Dendritic cell treated with granulocyte-macrophage colony-stimulating factor and Interleukin-4, amounts not matched to agents 40 ng/mL and 50 ng/mL, for 4 days (primary cell): ENCODE measurements at regions not wholly inside any gene's neighbourhood (a gene's known extent, or its start where the extent isn't known, plus 50 kb on each side); places are given as distances from the start of the nearest gene placed in this dataset.

Source experiments
- H3K27ac Mint-ChIP-seq: one replicate; pipeline ENCODE4 v1.8.0; 2022; ENCODE audit warnings: mild to moderate bottlenecking, mixed read lengths
- H3K27me3 Mint-ChIP-seq: one replicate; pipeline ENCODE4 v1.8.0; 2022; ENCODE audit warnings: mild to moderate bottlenecking, mixed read lengths
- H3K36me3 Mint-ChIP-seq: one replicate; pipeline ENCODE4 v1.8.0; 2022; ENCODE audit warnings: low read depth, mixed read lengths
- H3K4me1 Mint-ChIP-seq: one replicate; pipeline ENCODE4 v1.8.0; 2022; ENCODE audit warnings: low read depth, mixed read lengths
- H3K4me3 Mint-ChIP-seq: one replicate; pipeline ENCODE4 v1.8.0; 2022; ENCODE audit warnings: mild to moderate bottlenecking, moderate library complexity, mixed read lengths
- H3K9me3 Mint-ChIP-seq: one replicate; pipeline ENCODE4 v1.8.0; 2022; ENCODE audit warnings: mixed read lengths
- intact Hi-C: fragments of 100-400 bp; cut with micrococcal nuclease; formaldehyde crosslinking; loops from one replicate; pipeline ENCODE4 v1.15.0; 2022

DNA sequence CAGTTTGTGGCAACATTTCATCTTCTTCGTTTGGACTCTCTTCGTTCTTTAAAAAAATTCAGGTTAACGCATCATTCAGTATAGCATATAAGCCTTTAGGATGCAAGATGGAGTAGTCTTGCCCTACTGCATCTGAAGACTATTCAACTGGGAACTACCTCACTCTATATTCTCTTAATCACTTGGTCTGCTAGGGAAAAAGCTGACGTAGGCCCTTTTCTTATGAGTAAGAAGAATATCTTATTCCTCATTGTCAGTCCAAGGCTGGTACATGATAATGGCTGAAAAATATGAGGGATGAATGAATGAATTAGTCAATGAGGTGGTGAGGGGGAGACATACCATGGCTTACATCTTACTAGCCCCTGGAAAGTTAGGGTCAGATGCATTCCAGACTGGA is 294.2 kb downstream of the GPATCH2 start:
- no peak overlapping the region for H3K4me3 Mint-ChIP-seq
- no peaks in the 10 kb centered on the region for H3K36me3 Mint-ChIP-seq
- no peaks in the 10 kb centered on the region for H3K4me1 Mint-ChIP-seq
- no peak overlapping the region for H3K27ac Mint-ChIP-seq
- H3K9me3 Mint-ChIP-seq, result no peaks in the 10 kb centered on the region
- intact Hi-C loops, result no loop called here
- H3K27me3 Mint-ChIP-seq, result no peaks in the 10 kb centered on the region

DNA sequence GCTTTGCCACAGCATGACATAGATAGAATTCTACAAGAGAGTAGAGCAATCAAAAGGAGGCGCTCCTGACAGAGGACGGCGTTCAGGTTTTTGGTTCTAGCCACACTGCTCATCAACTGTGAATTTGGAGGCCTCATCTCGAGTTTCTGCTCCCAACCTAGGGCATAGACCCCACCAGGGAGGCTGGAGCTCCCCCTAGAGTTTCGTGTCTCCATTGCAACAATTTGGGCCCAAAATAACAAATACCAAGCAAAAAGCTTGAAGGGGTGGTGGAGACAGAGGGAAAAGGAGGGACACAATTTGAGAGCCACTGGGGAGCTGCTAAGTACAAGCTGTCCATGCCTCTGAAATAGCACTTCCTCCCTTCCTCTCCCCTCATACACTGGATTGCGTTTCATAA is 297.0 kb downstream of the GPATCH2 start:
- no peaks in the 10 kb centered on the region for H3K9me3 Mint-ChIP-seq
- intact Hi-C loops, result no loop called here

DNA sequence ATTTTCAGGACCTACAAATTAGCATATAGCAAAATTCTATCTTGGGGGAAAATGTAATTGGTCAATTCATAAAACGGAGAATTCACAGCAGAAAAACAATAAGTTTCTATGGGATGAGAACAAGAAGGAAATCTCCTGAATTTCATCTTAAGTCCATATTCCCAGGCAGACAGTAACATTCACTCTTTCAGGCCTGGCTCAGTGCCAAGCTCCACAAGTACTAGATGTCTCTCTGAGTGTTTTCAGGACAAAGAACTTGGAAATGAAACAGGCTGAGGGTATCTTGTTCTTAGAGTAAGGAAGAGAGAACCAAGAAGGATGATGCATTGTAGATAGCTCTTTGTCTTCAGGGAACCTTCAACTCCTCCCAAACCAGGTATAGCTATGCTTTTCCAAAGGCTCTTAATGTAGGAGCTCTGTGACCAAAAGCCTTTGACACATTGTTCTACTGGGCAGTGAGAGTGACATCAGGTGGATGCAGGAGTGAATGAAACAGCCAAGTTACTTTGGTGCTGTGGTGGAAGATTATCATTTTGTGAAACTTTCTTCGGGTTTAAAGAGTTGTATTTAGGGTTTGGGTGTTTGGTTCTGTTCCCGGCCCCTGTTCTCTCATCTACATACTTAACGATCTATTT is 298.3 kb downstream of the GPATCH2 start:
- no peak overlapping the region for H3K4me3 Mint-ChIP-seq
- no peaks in the 10 kb centered on the region for H3K36me3 Mint-ChIP-seq
- H3K27ac Mint-ChIP-seq, result no peak overlapping the region
- no peaks in the 10 kb centered on the region for H3K9me3 Mint-ChIP-seq
- H3K4me1 Mint-ChIP-seq, result no peaks in the 10 kb centered on the region
- H3K27me3 Mint-ChIP-seq, result no peaks in the 10 kb centered on the region
- intact Hi-C loops, result no loop called here

More for the DNA sequence above, 297.0 kb downstream of the GPATCH2 start:
- Mint-ChIP-seq H3K4me3 (no peak overlapping the region), H3K36me3 (no peaks in the 10 kb centered on the region), H3K27me3 (no peaks in the 10 kb centered on the region), H3K27ac (no peak overlapping the region), H3K4me1 (no peaks in the 10 kb centered on the region)

DNA sequence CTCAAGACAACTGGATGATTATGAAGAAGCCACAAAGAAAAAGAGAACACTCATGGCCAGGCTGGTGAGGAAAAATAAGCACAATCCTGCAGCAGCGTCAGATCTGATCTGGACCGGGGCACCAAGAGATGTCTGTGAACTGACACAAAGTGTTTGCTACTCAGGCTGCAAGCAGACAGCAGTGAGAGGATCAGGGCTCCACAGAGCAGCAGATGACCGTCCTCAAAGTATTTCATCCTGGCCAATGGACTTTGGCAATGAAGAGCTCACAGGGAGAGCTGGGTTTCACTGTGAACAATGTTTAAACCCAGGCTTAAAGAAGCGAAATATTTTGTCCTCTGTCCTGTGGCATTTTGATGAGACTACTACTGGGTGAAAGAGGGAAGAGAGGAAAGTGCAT is 299.2 kb downstream of the GPATCH2 start:
- Mint-ChIP-seq H3K36me3 (no peaks in the 10 kb centered on the region), H3K4me3 (no peak overlapping the region), H3K27me3 (no peaks in the 10 kb centered on the region), H3K27ac (no peak overlapping the region), H3K9me3 (no peaks in the 10 kb centered on the region), H3K4me1 (no peaks in the 10 kb centered on the region)
- intact Hi-C loops, result no loop called here

DNA sequence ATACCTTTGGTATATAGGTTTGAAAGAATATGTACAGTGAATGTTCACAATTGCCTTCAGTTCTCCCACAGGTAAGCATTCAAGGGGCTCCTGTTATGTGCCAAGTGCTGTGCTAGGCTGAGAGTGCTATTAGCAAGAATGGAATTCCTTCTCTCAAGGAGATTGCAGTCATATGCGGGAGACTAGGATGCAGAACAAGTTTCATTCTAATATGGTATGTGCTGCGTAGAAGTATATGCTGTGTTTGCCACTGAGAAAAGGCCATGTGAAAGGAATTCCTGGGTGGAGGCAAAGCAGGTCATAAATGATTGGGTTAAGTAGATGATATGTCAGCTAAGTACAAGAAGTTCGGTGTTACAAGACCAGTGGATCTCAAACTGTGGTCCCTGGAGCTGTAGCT is 303.0 kb downstream of the GPATCH2 start:
- Mint-ChIP-seq H3K9me3 (no peaks in the 10 kb centered on the region), H3K36me3 (no peaks in the 10 kb centered on the region), H3K4me3 (no peak overlapping the region), H3K27me3 (no peaks in the 10 kb centered on the region), H3K4me1 (peaks cover 5% of the 10 kb centered on the region), H3K27ac (no peak overlapping the region)
- intact Hi-C loops, result no loop called here

DNA sequence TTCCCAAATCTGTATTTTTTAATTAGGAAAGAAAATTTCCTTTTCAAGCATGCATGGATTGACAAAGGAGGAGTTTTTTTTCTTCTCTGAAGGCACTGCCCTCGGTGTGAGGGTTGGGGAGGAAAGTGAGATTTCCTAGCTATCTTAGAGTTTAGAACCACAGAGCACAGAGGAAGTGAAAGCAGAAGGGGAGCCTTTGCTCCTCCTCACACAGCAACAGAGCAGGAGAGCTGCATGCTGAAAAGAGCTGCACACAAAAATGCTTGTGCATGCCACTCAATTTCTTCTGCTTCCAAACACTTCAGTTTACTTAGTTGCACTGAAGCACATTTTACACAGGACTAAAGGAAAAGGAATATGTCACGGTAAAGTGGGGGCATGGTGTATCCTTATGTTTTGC is 308.1 kb downstream of the GPATCH2 start:
- Mint-ChIP-seq H3K4me1 (peaks cover 5% of the 10 kb centered on the region), H3K27ac (no peak overlapping the region), H3K4me3 (no peak overlapping the region), H3K9me3 (no peaks in the 10 kb centered on the region), H3K36me3 (no peaks in the 10 kb centered on the region), H3K27me3 (no peaks in the 10 kb centered on the region)
- intact Hi-C loops, result no loop called here

DNA sequence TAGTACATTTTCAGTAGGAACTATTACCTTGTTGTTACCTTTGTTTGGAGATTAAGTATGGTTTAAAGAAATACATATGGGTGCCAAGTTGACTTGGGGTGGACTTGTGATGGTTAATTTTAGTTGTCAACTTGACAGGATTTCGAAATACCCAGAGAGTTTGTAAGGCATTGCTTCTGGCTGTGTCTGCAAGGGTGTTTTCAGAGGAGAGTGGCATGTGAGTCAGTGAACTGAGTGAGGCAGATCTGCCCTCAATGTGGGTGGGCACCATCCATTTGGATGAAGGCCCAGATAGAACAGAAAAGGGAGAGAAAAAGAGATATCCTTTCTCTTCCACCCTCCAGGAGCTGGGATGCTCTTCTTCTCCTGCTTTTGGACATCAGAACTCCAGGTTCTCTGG is 315.5 kb downstream of the GPATCH2 start:
- no peak overlapping the region for H3K4me3 Mint-ChIP-seq
- no peaks in the 10 kb centered on the region for H3K27me3 Mint-ChIP-seq
- H3K4me1 Mint-ChIP-seq, result no peaks in the 10 kb centered on the region
- intact Hi-C loops, result no loop called here
- no peaks in the 10 kb centered on the region for H3K36me3 Mint-ChIP-seq
- no peak overlapping the region for H3K27ac Mint-ChIP-seq
- H3K9me3 Mint-ChIP-seq, result no peaks in the 10 kb centered on the region

DNA sequence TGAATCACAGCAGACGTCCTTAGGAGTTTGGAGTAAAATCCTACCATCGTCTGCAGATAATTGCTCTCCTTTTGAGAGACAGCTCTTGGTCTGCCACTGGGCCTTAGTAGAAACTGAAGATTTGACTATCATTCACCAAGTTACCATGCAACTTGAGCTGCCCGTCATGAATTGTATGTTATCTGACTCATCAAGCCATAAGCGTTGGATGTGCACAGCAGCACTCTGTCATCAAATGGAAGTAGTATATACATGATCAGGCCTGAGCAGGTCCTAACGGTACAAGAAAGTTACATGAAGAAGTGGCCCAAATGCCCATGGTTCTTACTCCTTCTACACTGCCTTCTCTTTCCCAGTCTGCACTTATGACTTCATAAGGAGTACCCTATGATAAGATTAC is 317.8 kb downstream of the GPATCH2 start:
- H3K4me1 Mint-ChIP-seq, result no peaks in the 10 kb centered on the region
- no peak overlapping the region for H3K27ac Mint-ChIP-seq
- no peak overlapping the region for H3K4me3 Mint-ChIP-seq
- intact Hi-C loops, result no loop called here
- no peaks in the 10 kb centered on the region for H3K9me3 Mint-ChIP-seq
- H3K27me3 Mint-ChIP-seq, result no peaks in the 10 kb centered on the region
- H3K36me3 Mint-ChIP-seq, result no peaks in the 10 kb centered on the region

DNA sequence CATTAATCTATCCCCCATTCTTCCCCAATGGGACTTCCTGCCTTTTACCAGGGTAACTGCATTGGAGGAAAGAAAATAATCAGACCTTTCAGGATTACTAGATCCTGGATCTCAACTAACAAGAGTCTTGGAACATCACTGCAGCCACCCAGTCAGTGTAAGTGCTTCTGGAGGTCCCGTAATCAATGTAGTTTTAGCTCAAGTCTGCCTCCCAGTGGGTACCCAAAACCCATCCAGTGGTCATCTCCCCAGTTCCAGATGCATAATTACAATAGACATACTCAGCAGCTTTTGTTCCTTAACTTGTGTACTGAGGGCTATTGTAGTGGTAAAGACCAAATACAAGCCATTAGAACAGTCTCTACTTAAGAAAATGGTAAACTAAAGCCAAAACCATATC is 319.1 kb downstream of the GPATCH2 start:
- Mint-ChIP-seq H3K36me3 (no peaks in the 10 kb centered on the region), H3K27me3 (no peaks in the 10 kb centered on the region), H3K4me1 (no peaks in the 10 kb centered on the region), H3K4me3 (no peak overlapping the region), H3K9me3 (no peaks in the 10 kb centered on the region), H3K27ac (no peak overlapping the region)
- intact Hi-C loops, result no loop called here

DNA sequence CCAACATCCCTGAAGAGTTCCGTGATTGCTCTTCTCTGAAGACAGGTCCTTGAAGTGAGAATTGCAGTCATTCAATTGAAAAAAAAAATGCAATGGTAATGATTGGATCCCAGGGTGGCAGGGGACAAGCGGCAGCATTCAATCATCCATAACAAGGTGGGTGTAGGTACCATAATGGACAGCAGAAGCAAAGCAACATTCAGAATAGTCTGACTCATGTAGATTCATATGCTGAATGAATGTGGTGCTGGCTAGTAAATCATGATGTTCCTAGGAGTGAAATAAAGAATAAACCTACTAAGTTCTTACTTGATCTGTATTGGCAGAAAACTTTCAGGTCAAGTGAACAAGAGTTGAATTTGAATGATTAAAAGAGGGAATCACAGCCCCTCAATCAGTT is 319.6 kb downstream of the GPATCH2 start:
- no peaks in the 10 kb centered on the region for H3K9me3 Mint-ChIP-seq
- no peak overlapping the region for H3K27ac Mint-ChIP-seq
- H3K27me3 Mint-ChIP-seq, result no peaks in the 10 kb centered on the region
- H3K4me1 Mint-ChIP-seq, result no peaks in the 10 kb centered on the region
- no peak overlapping the region for H3K4me3 Mint-ChIP-seq
- no peaks in the 10 kb centered on the region for H3K36me3 Mint-ChIP-seq
- intact Hi-C loops, result no loop called here

DNA sequence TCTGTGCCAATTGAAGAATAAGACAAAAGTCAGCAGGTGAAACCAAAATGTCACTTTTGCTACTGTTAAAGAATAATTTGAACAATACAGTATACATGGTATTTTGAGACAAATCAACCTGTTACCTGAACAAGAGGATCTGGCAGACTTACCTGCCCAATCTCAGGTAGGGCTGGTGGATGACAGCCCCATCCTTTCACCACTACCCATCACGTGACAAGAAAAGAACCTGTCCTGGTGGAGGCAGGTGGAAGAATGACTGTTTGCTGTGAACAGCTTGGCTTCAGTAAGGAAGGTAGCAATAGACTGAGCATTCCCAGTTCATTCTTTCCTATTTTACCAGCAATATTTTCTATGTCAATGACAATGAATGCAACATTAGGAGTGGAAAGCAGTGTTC is 349.6 kb downstream of the GPATCH2 start:
- no peaks in the 10 kb centered on the region for H3K27me3 Mint-ChIP-seq
- no peaks in the 10 kb centered on the region for H3K9me3 Mint-ChIP-seq
- intact Hi-C loops, result no loop called here
- H3K36me3 Mint-ChIP-seq, result no peaks in the 10 kb centered on the region
- H3K27ac Mint-ChIP-seq, result no peak overlapping the region
- H3K4me3 Mint-ChIP-seq, result no peak overlapping the region
- no peaks in the 10 kb centered on the region for H3K4me1 Mint-ChIP-seq

DNA sequence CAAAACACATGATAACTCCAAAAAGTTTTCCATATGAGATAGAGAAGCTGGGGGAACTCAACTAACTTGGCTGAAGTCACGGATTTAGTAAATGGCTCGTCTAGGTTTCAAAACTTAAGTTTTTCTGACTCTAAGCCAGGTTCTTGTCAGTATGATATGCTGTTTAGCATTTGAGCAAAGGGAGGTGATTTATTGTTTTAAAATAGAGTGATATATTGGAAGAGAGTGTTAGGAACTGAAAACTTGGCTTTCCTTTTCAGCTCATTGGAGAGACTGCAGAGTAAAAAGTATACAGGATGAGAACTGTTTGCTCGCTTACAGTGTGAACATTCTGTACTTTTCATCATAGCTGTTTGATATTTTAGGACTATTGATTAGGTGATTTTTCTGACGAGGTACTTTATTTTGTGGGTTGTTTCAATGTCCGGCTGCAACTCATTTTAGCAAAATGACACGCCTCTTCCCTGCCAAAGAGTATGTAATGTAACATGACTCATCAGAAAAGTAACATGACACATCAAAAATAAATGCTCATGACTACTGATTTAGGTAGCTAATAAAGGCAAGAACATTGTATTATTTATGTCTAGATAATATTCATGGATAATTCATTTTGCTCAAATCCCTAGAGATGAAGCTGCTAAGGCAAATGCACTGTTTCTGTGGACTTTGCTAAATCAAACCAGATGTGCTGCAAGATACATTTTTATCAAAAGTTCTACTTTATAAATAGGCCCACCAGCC is 355.1 kb downstream of the GPATCH2 start:
- H3K4me3 Mint-ChIP-seq, result no peak overlapping the region
- H3K27ac Mint-ChIP-seq, result no peak overlapping the region
- intact Hi-C loops, result no loop called here
- H3K36me3 Mint-ChIP-seq, result no peaks in the 10 kb centered on the region
- peaks cover 5% of the 10 kb centered on the region for H3K9me3 Mint-ChIP-seq
- no peaks in the 10 kb centered on the region for H3K27me3 Mint-ChIP-seq
- H3K4me1 Mint-ChIP-seq, result no peaks in the 10 kb centered on the region

DNA sequence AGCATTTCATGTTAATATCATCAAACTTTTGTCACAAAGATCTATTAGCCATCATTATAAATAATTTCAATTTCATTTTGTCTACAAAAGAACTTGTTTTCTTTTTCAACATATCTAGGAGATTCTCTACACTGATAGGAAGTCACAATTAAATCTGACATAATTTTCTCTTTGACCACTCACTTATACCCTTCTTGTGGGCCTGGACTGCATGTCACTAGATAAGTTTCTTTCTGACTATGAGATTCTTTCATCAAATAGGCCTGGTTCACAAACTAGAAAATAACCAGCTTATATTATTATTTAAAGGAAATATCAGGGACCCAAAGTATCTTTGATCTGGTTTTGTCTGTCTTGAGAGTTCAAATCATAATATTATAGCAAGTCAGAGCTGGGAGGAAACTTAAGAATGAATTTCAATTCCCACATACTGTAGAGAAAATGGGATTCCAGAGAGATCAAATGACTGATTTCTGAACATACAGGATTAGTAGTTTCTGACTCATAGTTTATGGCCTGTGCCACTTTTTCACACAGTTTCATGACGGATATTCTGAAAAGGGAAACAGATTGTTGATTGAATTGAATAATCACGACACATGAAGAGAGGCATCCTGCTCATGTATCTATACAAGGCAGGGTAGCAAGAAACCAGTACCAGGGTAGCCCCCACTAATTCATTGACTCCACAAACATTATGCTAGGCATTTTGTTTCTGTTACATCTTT is 355.8 kb downstream of the GPATCH2 start:
- H3K27me3 Mint-ChIP-seq, result no peaks in the 10 kb centered on the region
- H3K36me3 Mint-ChIP-seq, result no peaks in the 10 kb centered on the region
- intact Hi-C loops, result no loop called here
- H3K4me3 Mint-ChIP-seq, result no peak overlapping the region
- H3K4me1 Mint-ChIP-seq, result no peaks in the 10 kb centered on the region
- peaks cover 5% of the 10 kb centered on the region for H3K9me3 Mint-ChIP-seq
- H3K27ac Mint-ChIP-seq, result no peak overlapping the region

DNA sequence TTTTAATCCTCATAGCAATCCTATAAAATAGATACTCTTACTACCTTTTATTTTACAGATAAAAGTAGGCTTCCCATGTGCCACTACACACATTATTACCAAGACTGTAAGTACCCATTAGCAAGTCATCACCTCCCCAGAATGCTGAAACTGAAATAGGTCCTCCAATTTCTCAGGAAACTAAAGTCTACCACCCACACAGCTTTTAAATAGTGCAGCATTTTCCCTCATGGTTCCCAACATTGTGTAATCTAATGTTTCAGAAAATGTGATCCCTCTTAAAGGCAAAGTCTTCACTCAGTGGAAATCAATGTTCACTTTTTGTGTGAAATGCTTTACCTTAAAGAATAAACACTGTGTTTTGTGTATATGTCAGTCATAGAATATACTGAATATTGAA is 356.5 kb downstream of the GPATCH2 start:
- H3K27me3 Mint-ChIP-seq, result no peaks in the 10 kb centered on the region
- no peak overlapping the region for H3K4me3 Mint-ChIP-seq
- H3K27ac Mint-ChIP-seq, result no peak overlapping the region
- no peaks in the 10 kb centered on the region for H3K36me3 Mint-ChIP-seq
- H3K4me1 Mint-ChIP-seq, result no peaks in the 10 kb centered on the region
- intact Hi-C loops, result no loop called here
- H3K9me3 Mint-ChIP-seq, result peaks cover 5% of the 10 kb centered on the region
